Activated B cell treated with CpG ODN at 0.5 μM for 24 hours (primary cell): ENCODE measurements at regions not wholly inside any gene's neighbourhood (a gene's known extent, or its start where the extent isn't known, plus 50 kb on each side); places are given as distances from the start of the nearest gene placed in this dataset.

Experiments used
- ATAC-seq: fragments of 200-7000 bp; cut with Tn5 transposase; one replicate; pipeline ENCODE4 v1.10.0; 2021; ENCODE audit warnings: low read depth, mild to moderate bottlenecking, moderate library complexity
- CTCF ChIA-PET: fragments of 350-600 bp; sonication (Branson Sonifier 250); formaldehyde crosslinking; loops from one replicate; lab custom pipeline; 2021; ENCODE audit warnings: antibody characterized with exemption; lab: Charles Lee
- POLR2A ChIA-PET: fragments of 350-600 bp; sonication (Branson Sonifier 250); formaldehyde crosslinking; loops from one replicate; lab custom pipeline; 2021; ENCODE audit warnings: antibody characterized with exemption; lab: Charles Lee
- DNase-seq: peaks from one replicate; pipeline ENCODE4 v3.0.0; 2022
- H3K27ac Mint-ChIP-seq: one replicate; pipeline ENCODE4 v1.8.0; 2020; ENCODE audit warnings: mixed read lengths
- H3K27me3 Mint-ChIP-seq: one replicate; pipeline ENCODE4 v1.8.0; 2021; ENCODE audit warnings: mixed read lengths
- H3K36me3 Mint-ChIP-seq: one replicate; pipeline ENCODE4 v1.8.0; 2021; ENCODE audit warnings: low read depth, mixed read lengths
- H3K4me1 Mint-ChIP-seq: one replicate; pipeline ENCODE4 v1.8.0; 2021; ENCODE audit warnings: mixed read lengths
- H3K4me3 Mint-ChIP-seq: one replicate; pipeline ENCODE4 v1.8.0; 2020; ENCODE audit warnings: mild to moderate bottlenecking, mixed read lengths
- H3K9me3 Mint-ChIP-seq: one replicate; pipeline ENCODE4 v1.8.0; 2020; ENCODE audit warnings: mixed read lengths
- intact Hi-C: fragments of 100-400 bp; cut with micrococcal nuclease; formaldehyde crosslinking; loops from one replicate; pipeline ENCODE4 v1.15.1; 2024
- TF ChIP-seq, protein P1 (sequence below): fragments of 200-600 bp; IDR thresholded peaks from one replicate; pipeline ENCODE4 v1.8.0; 2022; ENCODE audit warnings: antibody characterized with exemption, mild to moderate bottlenecking

DNA sequence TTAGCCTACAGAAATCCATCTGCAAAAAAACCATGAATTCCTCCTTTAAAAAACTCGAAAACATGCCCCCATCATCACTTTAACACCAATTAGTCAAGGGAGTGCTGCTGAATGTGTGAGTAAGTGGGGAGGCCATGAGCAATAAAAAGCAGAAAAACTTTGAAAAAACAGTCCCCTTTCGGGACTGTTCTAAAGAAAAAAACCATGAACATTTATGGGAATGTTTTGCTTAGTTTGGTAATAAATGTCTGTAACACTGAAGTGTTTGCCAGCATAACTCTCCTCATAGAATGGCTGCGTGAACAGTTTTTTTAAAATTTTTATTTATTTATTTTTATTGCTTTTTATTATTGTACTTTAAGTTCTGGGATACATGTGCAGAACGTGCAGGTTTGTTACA lies 99.4 kb upstream of the TARS1 start:
- no peak overlapping the region for H3K4me3 Mint-ChIP-seq
- peaks cover 4% of the 10 kb centered on the region for H3K9me3 Mint-ChIP-seq
- ChIA-PET CTCF (no interaction called here), POLR2A (no interaction called here)
- TF ChIP-seq, protein P1, sequence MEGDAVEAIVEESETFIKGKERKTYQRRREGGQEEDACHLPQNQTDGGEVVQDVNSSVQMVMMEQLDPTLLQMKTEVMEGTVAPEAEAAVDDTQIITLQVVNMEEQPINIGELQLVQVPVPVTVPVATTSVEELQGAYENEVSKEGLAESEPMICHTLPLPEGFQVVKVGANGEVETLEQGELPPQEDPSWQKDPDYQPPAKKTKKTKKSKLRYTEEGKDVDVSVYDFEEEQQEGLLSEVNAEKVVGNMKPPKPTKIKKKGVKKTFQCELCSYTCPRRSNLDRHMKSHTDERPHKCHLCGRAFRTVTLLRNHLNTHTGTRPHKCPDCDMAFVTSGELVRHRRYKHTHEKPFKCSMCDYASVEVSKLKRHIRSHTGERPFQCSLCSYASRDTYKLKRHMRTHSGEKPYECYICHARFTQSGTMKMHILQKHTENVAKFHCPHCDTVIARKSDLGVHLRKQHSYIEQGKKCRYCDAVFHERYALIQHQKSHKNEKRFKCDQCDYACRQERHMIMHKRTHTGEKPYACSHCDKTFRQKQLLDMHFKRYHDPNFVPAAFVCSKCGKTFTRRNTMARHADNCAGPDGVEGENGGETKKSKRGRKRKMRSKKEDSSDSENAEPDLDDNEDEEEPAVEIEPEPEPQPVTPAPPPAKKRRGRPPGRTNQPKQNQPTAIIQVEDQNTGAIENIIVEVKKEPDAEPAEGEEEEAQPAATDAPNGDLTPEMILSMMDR = no peak
- DNase-seq (no peak), ATAC-seq (no peak)
- no peaks in the 10 kb centered on the region for H3K4me1 Mint-ChIP-seq
- no peak overlapping the region for H3K27ac Mint-ChIP-seq
- intact Hi-C loops = no loop called here
- no peaks in the 10 kb centered on the region for H3K36me3 Mint-ChIP-seq
- H3K27me3 Mint-ChIP-seq = peaks cover 4% of the 10 kb centered on the region

DNA sequence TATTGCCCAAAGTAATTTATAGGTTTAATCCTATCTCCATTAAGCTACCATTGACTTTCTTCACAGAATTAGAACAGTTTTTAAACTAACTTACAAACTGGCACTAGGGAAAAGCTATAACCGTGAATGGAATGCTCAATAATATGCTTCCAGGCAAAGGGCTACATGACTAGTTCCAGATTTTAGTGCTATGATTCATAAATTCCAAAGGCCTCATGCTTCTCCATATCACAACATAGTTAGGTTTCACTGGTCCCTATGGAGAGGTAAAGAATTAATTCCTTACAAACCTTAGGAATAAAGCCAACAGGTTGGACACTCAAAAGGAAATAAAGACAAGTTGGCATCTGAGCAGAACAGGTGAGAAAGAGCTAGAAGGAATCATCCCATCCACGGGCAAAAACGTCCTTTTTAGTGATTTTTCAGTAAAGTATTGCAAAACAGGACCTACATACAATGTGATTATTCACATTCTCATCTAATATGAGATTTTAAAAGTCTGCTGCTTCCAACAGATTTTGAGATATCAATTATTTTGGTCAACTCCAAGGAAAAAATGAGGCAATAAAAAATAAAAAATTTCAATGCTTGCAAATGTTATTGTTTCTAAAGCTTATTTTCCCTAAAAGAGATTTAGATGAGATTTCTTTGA lies 97.0 kb upstream of the TARS1 start:
- peaks cover 4% of the 10 kb centered on the region for H3K27me3 Mint-ChIP-seq
- TF ChIP-seq, protein P1 = no peak
- no peak for ATAC-seq
- intact Hi-C loops = no loop called here
- no peaks in the 10 kb centered on the region for H3K36me3 Mint-ChIP-seq
- POLR2A ChIA-PET = no interaction called here
- no peaks in the 10 kb centered on the region for H3K4me1 Mint-ChIP-seq
- DNase-seq = no peak
- CTCF ChIA-PET = no interaction called here
- H3K27ac Mint-ChIP-seq = no peak overlapping the region
- no peak overlapping the region for H3K4me3 Mint-ChIP-seq
- peaks cover 4% of the 10 kb centered on the region for H3K9me3 Mint-ChIP-seq

DNA sequence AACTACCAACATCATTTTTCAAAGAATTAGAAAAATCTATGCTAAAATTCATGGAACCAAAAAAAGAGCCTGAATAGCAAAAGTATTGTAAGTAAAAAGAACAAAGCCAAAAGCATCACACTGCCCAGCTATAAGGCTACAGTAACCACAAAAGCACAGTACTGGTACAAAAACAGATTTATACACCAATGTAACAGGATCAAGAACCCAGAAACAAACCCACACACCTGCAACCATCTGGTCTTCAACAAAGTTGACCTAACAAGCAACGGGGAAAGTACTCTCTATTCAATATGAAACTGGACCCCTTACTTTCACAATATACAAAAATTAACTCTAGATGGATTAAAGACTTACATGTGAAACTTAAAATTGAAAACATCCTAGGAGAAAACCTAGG lies 94.2 kb upstream of the TARS1 start:
- TF ChIP-seq, protein P1 = no peak
- Mint-ChIP-seq H3K27ac (no peak overlapping the region), H3K9me3 (peaks cover 4% of the 10 kb centered on the region), H3K36me3 (no peaks in the 10 kb centered on the region), H3K4me3 (no peak overlapping the region), H3K4me1 (no peaks in the 10 kb centered on the region), H3K27me3 (peaks cover 2% of the 10 kb centered on the region)
- POLR2A ChIA-PET = no interaction called here
- CTCF ChIA-PET = no interaction called here
- no peak for ATAC-seq
- intact Hi-C loops = no loop called here
- DNase-seq = no peak

DNA sequence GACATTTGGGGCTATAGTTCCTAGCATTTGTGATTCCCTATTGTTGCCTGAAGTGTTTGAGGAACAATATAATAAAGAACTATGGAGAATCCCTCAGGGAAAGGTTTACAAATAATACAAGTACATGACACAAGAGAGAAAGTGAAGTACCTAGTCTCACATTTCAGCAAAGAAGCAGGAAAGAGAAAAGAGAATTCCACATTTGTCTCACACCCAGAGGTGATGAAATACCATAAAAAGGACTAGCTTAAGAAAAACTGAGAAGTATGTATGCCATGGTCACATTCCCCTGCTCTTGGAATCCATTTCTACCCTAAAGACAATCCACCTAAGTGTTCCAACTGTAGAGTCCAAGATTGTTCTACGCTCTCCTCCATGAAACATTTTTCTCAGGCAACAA lies 79.0 kb upstream of the TARS1 start:
- DNase-seq (no peak), ATAC-seq (no peak)
- TF ChIP-seq, protein P1 = no peak
- peaks cover 15% of the 10 kb centered on the region for H3K4me1 Mint-ChIP-seq
- intact Hi-C loops = no loop called here
- H3K27me3 Mint-ChIP-seq = no peaks in the 10 kb centered on the region
- H3K4me3 Mint-ChIP-seq = no peak overlapping the region
- H3K27ac Mint-ChIP-seq = no peak overlapping the region
- H3K9me3 Mint-ChIP-seq = peaks cover 8% of the 10 kb centered on the region
- ChIA-PET POLR2A (no interaction called here), CTCF (no interaction called here)
- no peaks in the 10 kb centered on the region for H3K36me3 Mint-ChIP-seq

DNA sequence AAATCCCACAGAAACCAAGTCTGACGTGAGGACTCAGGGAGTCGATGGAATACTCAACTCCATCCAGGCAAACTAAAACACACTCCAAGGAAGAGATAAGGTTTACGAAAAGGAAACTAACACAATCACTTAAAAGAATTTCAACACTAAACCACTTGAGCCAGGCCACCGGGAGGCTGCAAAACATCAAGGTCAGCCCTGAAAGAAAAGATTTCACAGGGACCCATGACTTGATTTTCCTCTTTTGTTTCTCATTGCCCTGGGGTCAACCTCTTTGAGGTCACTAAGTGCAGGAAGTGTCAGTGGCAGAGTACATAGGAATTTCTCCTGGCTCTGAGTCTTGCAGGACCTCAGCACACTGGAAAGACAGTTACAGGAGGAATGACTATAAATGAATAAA lies 77.8 kb upstream of the TARS1 start:
- H3K27me3 Mint-ChIP-seq = no peaks in the 10 kb centered on the region
- H3K4me3 Mint-ChIP-seq = no peak overlapping the region
- intact Hi-C loops = no loop called here
- POLR2A ChIA-PET = no interaction called here
- no peaks in the 10 kb centered on the region for H3K36me3 Mint-ChIP-seq
- DNase-seq = no peak
- H3K27ac Mint-ChIP-seq = no peak overlapping the region
- H3K9me3 Mint-ChIP-seq = peaks cover 8% of the 10 kb centered on the region
- TF ChIP-seq, protein P1 = no peak
- H3K4me1 Mint-ChIP-seq = peaks cover 15% of the 10 kb centered on the region
- CTCF ChIA-PET = no interaction called here
- no peak for ATAC-seq
